ENCODE measurements at regions not wholly inside any gene's neighbourhood (a gene's known extent, or its start where the extent isn't known, plus 50 kb on each side); places are given as distances from the start of the nearest gene placed in this dataset.
"Not testable (repeated sequence)": the region's sequence is repeated elsewhere in the genome, so short reads cannot be mapped to it uniquely, and the experiment has no call there.

GRCh38 chr7:88614736-88615135 is 144.8 kb upstream of the ZNF804B start:
- no peak for DNase-seq (ENCODE audit: low read depth)

GRCh38 chr7:88610942-88611341 is 148.6 kb upstream of the ZNF804B start:
- DNase-seq (ENCODE audit: low read depth) = no peak

- DNase-seq (ENCODE audit: low read depth) = no peak
These were observed 158.8 kb upstream of the ZNF804B start for GRCh38 chr7:88600695-88601094.

- DNase-seq (ENCODE audit: low read depth) = no peak
These were observed 160.0 kb upstream of the ZNF804B start for GRCh38 chr7:88599528-88599927.

GRCh38 chr7:88597941-88598425 is 161.5 kb upstream of the ZNF804B start:
- no peak for DNase-seq (ENCODE audit: low read depth)

- no peak for DNase-seq (ENCODE audit: low read depth)
These were observed 168.5 kb upstream of the ZNF804B start for GRCh38 chr7:88590963-88591362.

- no peak for DNase-seq (ENCODE audit: low read depth)
These were observed 169.6 kb upstream of the ZNF804B start for GRCh38 chr7:88589927-88590326.

- DNase-seq (ENCODE audit: low read depth) = no peak
These were observed 172.6 kb upstream of the ZNF804B start for GRCh38 chr7:88586890-88587289.

GRCh38 chr7:88586219-88586618 is 173.3 kb upstream of the ZNF804B start:
- no peak for DNase-seq (ENCODE audit: low read depth)

GRCh38 chr7:88576720-88577119 is 182.8 kb upstream of the ZNF804B start:
- DNase-seq (ENCODE audit: low read depth) = no peak

GRCh38 chr7:88566162-88566729 is 193.3 kb upstream of the ZNF804B start:
- DNase-seq (ENCODE audit: low read depth) = no peak

GRCh38 chr7:88565401-88565800 is 194.1 kb upstream of the ZNF804B start:
- DNase-seq (ENCODE audit: low read depth) = no peak

- DNase-seq (ENCODE audit: low read depth) = not testable (repeated sequence)
These were observed 203.1 kb upstream of the ZNF804B start for GRCh38 chr7:88556441-88556840.

- DNase-seq (ENCODE audit: low read depth) = not testable (repeated sequence)
These were observed 204.7 kb upstream of the ZNF804B start for GRCh38 chr7:88554847-88555246.

- no peak for DNase-seq (ENCODE audit: low read depth)
These were observed 211.1 kb upstream of the ZNF804B start for GRCh38 chr7:88548399-88548798.

GRCh38 chr7:88546808-88547207 is 212.7 kb upstream of the ZNF804B start:
- no peak for DNase-seq (ENCODE audit: low read depth)

- DNase-seq (ENCODE audit: low read depth) = no peak
These were observed 213.8 kb upstream of the ZNF804B start for GRCh38 chr7:88545663-88546062.

- DNase-seq (ENCODE audit: low read depth) = no peak
These were observed 219.5 kb upstream of the ZNF804B start for GRCh38 chr7:88540012-88540411.

- no peak for DNase-seq (ENCODE audit: low read depth)
These were observed 220.0 kb upstream of the ZNF804B start for GRCh38 chr7:88539518-88539917.

- no peak for DNase-seq (ENCODE audit: low read depth)
These were observed 217.0 kb upstream of the STEAP4 start for GRCh38 chr7:88523645-88524044.

GRCh38 chr7:88522771-88523293 is 216.1 kb upstream of the STEAP4 start:
- DNase-seq (ENCODE audit: low read depth) = no peak

- DNase-seq (ENCODE audit: low read depth) = no peak
These were observed 209.7 kb upstream of the STEAP4 start for GRCh38 chr7:88516429-88516828.

- no peak for DNase-seq (ENCODE audit: low read depth)
These were observed 208.6 kb upstream of the STEAP4 start for GRCh38 chr7:88515301-88515700.

GRCh38 chr7:88509341-88509740 is 202.6 kb upstream of the STEAP4 start:
- no peak for DNase-seq (ENCODE audit: low read depth)

All from fibroblast of gingiva (primary cell).